Neural progenitor cell (in vitro differentiated cells): ENCODE measurements at regions not wholly inside any gene's neighbourhood (a gene's known extent, or its start where the extent isn't known, plus 50 kb on each side); places are given as distances from the start of the nearest gene placed in this dataset.

Source experiments
- DNase-seq: peaks from one replicate; pipeline ENCODE4 v3.0.0-alpha.2; 2016; ENCODE audit warnings: low spot score
- H2AFZ ChIP-seq: fragments of 200-600 bp; sonication (generic); replicated peaks from 2 replicates; pipeline ENCODE4 v1.6.1; 2016; ENCODE audit warnings: antibody characterized with exemption
- H3F3A ChIP-seq: fragments of 200-600 bp; sonication (generic); 2 replicates; pipeline ENCODE4 v1.6.1; 2016; ENCODE audit warnings: antibody characterized with exemption, low read depth
- H3K27ac ChIP-seq: fragments of 200-600 bp; sonication (generic); 2 replicates; pipeline ENCODE4 v1.5.1; 2016; ENCODE audit warnings: mild to moderate bottlenecking
- H3K27me3 ChIP-seq: fragments of 200-600 bp; sonication (generic); 2 replicates; pipeline ENCODE4 v1.6.1; 2016; ENCODE audit warnings: mild to moderate bottlenecking, moderate library complexity
- H3K36me3 ChIP-seq: fragments of 200-600 bp; sonication (generic); 2 replicates; pipeline ENCODE4 v1.5.1; 2016
- H3K4me1 ChIP-seq: fragments of 200-600 bp; sonication (generic); 2 replicates; pipeline ENCODE4 v1.6.1; 2016; ENCODE audit warnings: mixed run types
- H3K4me2 ChIP-seq: fragments of 200-600 bp; sonication (generic); 2 replicates; pipeline ENCODE4 v1.6.1; 2016
- H3K4me3 ChIP-seq: fragments of 200-600 bp; sonication (generic); 2 replicates; pipeline ENCODE4 v1.5.1; 2016
- H3K79me2 ChIP-seq: fragments of 200-600 bp; sonication (generic); 2 replicates; pipeline ENCODE4 v1.6.1; 2016; ENCODE audit warnings: low read depth
- H3K9ac ChIP-seq: fragments of 200-600 bp; sonication (generic); 2 replicates; pipeline ENCODE4 v1.6.1; 2016
- H3K9me3 ChIP-seq: fragments of 200-600 bp; sonication (generic); 2 replicates; pipeline ENCODE4 v1.5.1; 2016; ENCODE audit warnings: low read depth
- H4K20me1 ChIP-seq: fragments of 200-600 bp; sonication (generic); 2 replicates; pipeline ENCODE4 v1.6.1; 2016; ENCODE audit warnings: low read depth
- H3K27ac Mint-ChIP-seq: 3 replicates; pipeline ENCODE4 v1.8.0; 2021; ENCODE audit warnings: mixed read lengths
- H3K27me3 Mint-ChIP-seq: 2 replicates; pipeline ENCODE4 v1.8.0; 2022; ENCODE audit warnings: low read depth, mild to moderate bottlenecking, inconsistent platforms, moderate library complexity, mixed read lengths; ENCODE audit not compliant: insufficient read depth
- H3K36me3 Mint-ChIP-seq: 3 replicates; pipeline ENCODE4 v1.8.0; 2021; ENCODE audit warnings: mixed read lengths
- H3K4me1 Mint-ChIP-seq: 3 replicates; pipeline ENCODE4 v1.8.0; 2021; ENCODE audit warnings: mixed read lengths
- H3K4me3 Mint-ChIP-seq: 3 replicates; pipeline ENCODE4 v1.8.0; 2021; ENCODE audit warnings: mild to moderate bottlenecking, moderate library complexity, mixed read lengths
- H3K9me3 Mint-ChIP-seq: 3 replicates; pipeline ENCODE4 v1.8.0; 2020; ENCODE audit warnings: mixed read lengths
- CTCF ChIP-seq: fragments of 200-600 bp; sonication (generic); IDR thresholded peaks from 2 replicates; pipeline ENCODE4 v1.5.1; 2017; ENCODE audit warnings: antibody characterized with exemption, mild to moderate bottlenecking
- EZH2 ChIP-seq: fragments of 200-600 bp; sonication (generic); IDR thresholded peaks from 2 replicates; pipeline ENCODE4 v1.6.1; 2017; ENCODE audit warnings: antibody characterized with exemption, mild to moderate bottlenecking, moderate library complexity
- EZH2phosphoT487 ChIP-seq: fragments of 200-600 bp; sonication (generic); IDR thresholded peaks from 2 replicates; pipeline ENCODE4 v1.6.1; 2017; ENCODE audit warnings: antibody characterized with exemption

- Mint-ChIP-seq H3K4me1 (no peaks in the 10 kb centered on the region), H3K27ac (no peak overlapping the region), H3K36me3 (no peaks in the 10 kb centered on the region), H3K9me3 (peaks cover 29% of the 10 kb centered on the region), H3K4me3 (no peak overlapping the region), H3K27me3 (no peaks in the 10 kb centered on the region)
- no peaks in the 10 kb centered on the region for H3K79me2 ChIP-seq
- H3K27ac ChIP-seq: no peak overlapping the region
- H3K4me3 ChIP-seq: no peak overlapping the region
- H3K9ac ChIP-seq: no peak overlapping the region
- no peaks in the 10 kb centered on the region for H3K27me3 ChIP-seq
- H3K4me1 ChIP-seq: no peaks in the 10 kb centered on the region
- no peaks in the 10 kb centered on the region for H4K20me1 ChIP-seq
- TF ChIP-seq EZH2phosphoT487: no peak
- no peak for TF ChIP-seq CTCF
- TF ChIP-seq EZH2: no peak
- H2AFZ ChIP-seq: no peak overlapping the region
- H3K9me3 ChIP-seq: peaks cover 7% of the 10 kb centered on the region
- H3K4me2 ChIP-seq: no peak overlapping the region
- no peaks in the 10 kb centered on the region for H3F3A ChIP-seq
- no peak for DNase-seq
- H3K36me3 ChIP-seq: no peaks in the 10 kb centered on the region
These were observed 126.5 kb upstream of the BNC2 start for GRCh38 chr9:16996901-16997491.

- no peak for TF ChIP-seq CTCF
- no peak for TF ChIP-seq EZH2phosphoT487
- TF ChIP-seq EZH2: no peak
These were observed 121.7 kb upstream of the BNC2 start for GRCh38 chr9:16992138-16992537.

GRCh38 chr9:16987026-16987425 lies 116.6 kb upstream of the BNC2 start:
- H3K36me3 ChIP-seq: no peaks in the 10 kb centered on the region
- no peaks in the 10 kb centered on the region for H3K9me3 ChIP-seq
- H3K27ac ChIP-seq: no peak overlapping the region
- no peaks in the 10 kb centered on the region for H4K20me1 ChIP-seq
- no peaks in the 10 kb centered on the region for H3K27me3 ChIP-seq
- H2AFZ ChIP-seq: peak overlapping the region; percentile 47
- H3K4me1 ChIP-seq: peaks cover 7% of the 10 kb centered on the region
- H3K27ac Mint-ChIP-seq: no peak overlapping the region
- no peaks in the 10 kb centered on the region for H3F3A ChIP-seq
- H3K27me3 Mint-ChIP-seq: peaks cover 4% of the 10 kb centered on the region
- H3K36me3 Mint-ChIP-seq: no peaks in the 10 kb centered on the region
- no peak overlapping the region for H3K4me3 Mint-ChIP-seq
- no peak for TF ChIP-seq EZH2
- TF ChIP-seq CTCF: no peak
- no peak for TF ChIP-seq EZH2phosphoT487
- H3K9me3 Mint-ChIP-seq: peaks cover 2% of the 10 kb centered on the region
- no peak overlapping the region for H3K4me2 ChIP-seq
- no peak for DNase-seq
- H3K79me2 ChIP-seq: no peaks in the 10 kb centered on the region
- peaks cover 18% of the 10 kb centered on the region for H3K4me1 Mint-ChIP-seq
- no peak overlapping the region for H3K9ac ChIP-seq
- H3K4me3 ChIP-seq: no peak overlapping the region

More at GRCh38 chr9:16992138-16992537, 121.7 kb upstream of the BNC2 start:
- H3K9ac ChIP-seq: no peak overlapping the region
- no peak overlapping the region for H3K4me3 ChIP-seq
- peaks cover 19% of the 10 kb centered on the region for H3K9me3 Mint-ChIP-seq
- H3K27me3 Mint-ChIP-seq: peaks cover 4% of the 10 kb centered on the region
- H2AFZ ChIP-seq: no peak overlapping the region
- no peak overlapping the region for H3K4me2 ChIP-seq
- no peaks in the 10 kb centered on the region for H3K36me3 ChIP-seq
- no peak overlapping the region for H3K27ac ChIP-seq
- no peaks in the 10 kb centered on the region for H3K4me1 Mint-ChIP-seq
- H3K36me3 Mint-ChIP-seq: no peaks in the 10 kb centered on the region
- peaks cover under 1% of the 10 kb centered on the region for H3K4me1 ChIP-seq
- no peak for DNase-seq
- H3F3A ChIP-seq: no peaks in the 10 kb centered on the region
- no peaks in the 10 kb centered on the region for H4K20me1 ChIP-seq
- no peaks in the 10 kb centered on the region for H3K27me3 ChIP-seq
- peaks cover 7% of the 10 kb centered on the region for H3K9me3 ChIP-seq
- no peaks in the 10 kb centered on the region for H3K79me2 ChIP-seq
- H3K4me3 Mint-ChIP-seq: no peak overlapping the region
- no peak overlapping the region for H3K27ac Mint-ChIP-seq
